GM19397 (cell line): ENCODE measurements at regions not wholly inside any gene's neighbourhood (a gene's known extent, or its start where the extent isn't known, plus 50 kb on each side); places are given as distances from the start of the nearest gene placed in this dataset.

Source experiments
- ATAC-seq: cut with Tn5 transposase; IDR thresholded peaks from one replicate; pipeline ENCODE4 v1.9.1; 2021; ENCODE audit warnings: mild to moderate bottlenecking, moderate library complexity; ENCODE audit not compliant: unreplicated experiment

- no peak for ATAC-seq
Observed at GRCh38 chr11:115700981-115701875, 197.0 kb upstream of the CADM1 start.

DNA sequence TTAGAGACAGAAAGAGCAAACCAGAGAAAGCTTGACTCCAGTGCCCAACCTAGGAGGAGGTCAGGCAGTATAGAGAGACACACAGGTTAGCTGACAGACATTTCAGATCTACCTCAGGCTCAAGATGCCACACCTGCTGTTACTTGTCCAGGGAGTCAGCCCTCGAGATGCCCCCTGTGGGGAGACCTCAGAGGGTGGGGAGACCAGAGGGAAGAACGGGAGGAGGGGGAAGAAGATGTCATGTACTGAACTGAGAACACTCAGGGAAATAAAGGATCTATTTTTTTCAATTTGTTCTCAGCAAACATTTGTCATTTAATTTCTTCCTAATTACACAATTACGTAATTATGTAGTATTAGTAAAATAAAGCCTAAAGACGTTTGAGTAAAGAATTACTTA lies 196.3 kb upstream of the CADM1 start:
- no peak for ATAC-seq

- no peak for ATAC-seq
Observed at GRCh38 chr11:115699733-115700132, 195.5 kb upstream of the CADM1 start.

- no peak for ATAC-seq
Observed at GRCh38 chr11:115699326-115699725, 195.1 kb upstream of the CADM1 start.

DNA sequence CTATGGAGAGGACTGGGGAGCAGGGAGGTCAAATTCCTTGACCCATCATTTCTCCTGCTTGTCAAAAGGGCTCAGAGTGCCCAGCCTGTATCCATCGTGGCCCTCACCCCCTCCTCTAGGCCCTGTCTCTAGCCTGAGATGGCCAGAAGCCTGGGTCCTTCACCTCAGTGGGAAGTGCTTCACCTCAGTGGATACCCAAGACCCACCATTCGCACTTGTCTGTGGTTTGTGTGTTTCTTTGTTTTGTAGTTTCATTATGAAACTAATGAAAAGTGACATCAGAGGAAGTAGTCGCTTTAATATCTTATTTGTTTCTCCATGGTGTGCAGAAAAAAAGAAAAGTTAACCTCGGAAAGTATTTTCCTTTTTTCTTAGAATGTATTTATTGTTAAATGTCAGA lies 194.0 kb upstream of the CADM1 start:
- no peak for ATAC-seq

DNA sequence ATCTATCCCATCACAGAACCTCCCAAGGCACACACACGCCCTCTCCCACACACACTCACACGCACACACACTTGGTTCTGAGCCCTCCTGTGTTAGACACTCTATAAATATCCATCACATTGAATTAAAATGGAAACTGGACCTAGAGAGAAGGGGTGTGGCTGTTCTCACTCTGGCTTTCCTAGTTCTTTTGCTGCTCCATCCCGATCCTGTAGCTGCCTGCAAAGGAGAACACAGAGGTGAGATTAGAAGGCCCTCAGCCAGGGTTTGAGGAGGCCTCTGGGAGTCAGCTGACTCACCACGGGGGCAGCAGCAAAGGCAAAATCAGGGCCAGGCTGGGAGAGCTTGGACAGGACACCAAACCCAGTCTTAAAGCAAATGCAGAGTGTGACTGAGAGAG lies 192.3 kb upstream of the CADM1 start:
- ATAC-seq, result no peak

- no peak for ATAC-seq
Observed at GRCh38 chr11:115695677-115696364, 191.6 kb upstream of the CADM1 start.

DNA sequence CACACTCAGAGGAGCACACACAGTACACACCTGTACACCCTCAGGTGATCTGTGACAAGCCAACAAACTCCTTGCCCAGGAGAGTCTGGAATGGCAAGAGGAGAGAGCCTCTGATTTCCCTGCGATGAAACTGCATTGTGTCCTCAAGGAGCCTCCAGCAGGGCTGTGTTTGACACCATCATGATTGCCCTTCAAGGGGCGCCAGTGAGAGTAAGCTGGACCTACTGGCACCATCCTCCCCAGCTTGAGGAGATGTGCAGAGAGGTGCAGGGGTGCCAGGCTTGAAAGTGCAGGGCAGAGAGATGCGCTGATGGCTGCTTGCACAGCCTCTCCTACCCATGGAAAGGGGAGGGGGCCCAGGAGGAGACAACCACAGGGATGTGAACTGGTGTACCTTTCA lies 188.8 kb upstream of the CADM1 start:
- ATAC-seq, result no peak

DNA sequence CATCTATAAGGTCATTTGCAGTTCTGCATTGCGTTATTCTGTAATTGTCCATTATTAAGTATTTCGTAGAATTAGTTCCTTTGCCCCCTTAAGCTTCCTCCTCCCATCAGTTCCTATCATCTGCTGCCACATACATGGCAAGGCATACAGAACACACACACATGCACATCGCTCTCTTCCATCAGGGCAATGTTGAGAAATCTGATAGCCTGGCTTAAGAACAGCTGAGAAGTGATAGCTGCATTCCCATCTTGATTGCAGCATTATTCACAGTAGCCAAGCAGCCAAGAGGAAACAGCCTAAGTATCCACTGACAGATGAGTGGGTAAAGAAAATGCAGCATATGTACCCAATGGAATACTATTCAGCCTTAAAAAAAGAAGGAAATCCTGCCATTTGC lies 186.8 kb upstream of the CADM1 start:
- no peak for ATAC-seq

GRCh38 chr11:115687934-115688333 lies 183.7 kb upstream of the CADM1 start:
- ATAC-seq, result no peak

DNA sequence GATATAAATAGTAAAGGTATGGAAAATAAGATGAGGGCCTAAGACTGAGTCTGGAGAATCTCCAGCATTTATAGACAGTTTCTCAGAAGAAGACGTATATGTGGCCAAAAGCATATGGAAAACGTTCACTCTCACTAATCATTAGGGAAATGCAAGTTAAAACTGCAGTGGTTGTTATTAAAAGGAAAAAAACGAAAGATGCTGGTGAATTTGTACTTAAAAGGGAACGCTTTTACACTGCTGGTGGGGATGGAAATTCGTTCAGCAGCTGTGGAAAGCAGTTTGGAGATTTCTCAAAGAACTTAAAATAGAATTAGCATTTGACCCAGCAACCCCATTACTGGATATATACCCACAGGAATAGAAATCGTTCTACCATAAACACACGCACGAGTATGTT lies 180.5 kb upstream of the CADM1 start:
- no peak for ATAC-seq

DNA sequence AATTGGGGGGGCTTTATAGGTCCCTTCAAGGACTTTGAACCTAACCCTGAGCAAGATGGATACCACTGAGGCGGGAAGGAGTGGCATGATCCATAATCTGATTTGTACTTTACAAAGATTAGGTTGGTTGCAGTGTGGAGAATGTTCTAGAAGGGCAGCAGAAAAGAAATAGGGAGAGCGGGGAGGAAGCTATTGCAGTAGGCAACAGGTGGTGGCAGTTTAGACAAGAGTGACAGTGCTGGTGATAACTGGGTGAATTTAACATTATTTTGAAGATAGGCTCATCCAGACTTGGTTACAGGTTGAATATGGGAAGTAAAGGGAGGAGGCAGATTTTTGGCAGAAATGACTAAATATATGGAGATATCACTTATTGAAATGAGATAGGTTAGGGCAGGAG lies 179.9 kb upstream of the CADM1 start:
- no peak for ATAC-seq

DNA sequence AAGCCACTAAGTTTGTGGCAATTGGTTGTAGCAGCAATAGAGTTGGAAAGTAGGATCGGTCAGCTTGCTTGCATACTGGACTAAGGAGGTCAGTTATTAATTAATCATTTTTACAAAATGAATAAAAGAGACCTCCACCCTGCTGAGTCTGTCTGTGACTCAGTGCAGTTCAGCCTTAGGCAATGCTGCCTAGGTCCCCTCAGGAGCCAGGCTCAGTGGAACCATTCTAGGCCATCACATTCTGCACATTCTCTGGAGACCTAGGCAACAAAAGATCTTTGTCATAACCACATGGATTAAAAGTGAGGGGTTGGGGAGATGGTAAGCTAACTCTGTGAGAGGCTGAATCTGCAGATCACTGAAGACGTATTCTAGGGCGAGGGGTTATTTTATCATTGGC lies 178.7 kb upstream of the CADM1 start:
- no peak for ATAC-seq

DNA sequence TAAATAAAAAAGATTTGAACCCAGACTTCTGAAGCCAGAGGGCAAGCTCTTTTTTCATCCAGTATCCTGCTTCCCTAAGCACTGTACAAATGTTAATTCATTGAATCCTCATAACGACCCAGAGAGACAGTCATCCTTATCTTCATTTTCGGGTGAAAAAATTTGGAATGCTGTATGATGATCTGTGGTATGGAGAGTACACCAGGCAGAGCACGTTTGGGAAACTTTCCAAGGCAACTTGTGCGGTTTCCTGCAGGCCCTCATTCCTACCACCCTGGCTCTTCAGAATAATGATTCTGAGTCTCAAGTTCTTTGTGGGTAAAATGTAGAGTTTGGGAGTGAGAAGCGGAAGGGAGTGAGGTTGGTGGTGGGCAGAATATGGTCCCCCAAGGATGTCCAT lies 177.9 kb upstream of the CADM1 start:
- ATAC-seq, result no peak

- no peak for ATAC-seq
Observed at GRCh38 chr11:115679945-115680344, 175.7 kb upstream of the CADM1 start.

GRCh38 chr11:115678942-115679341 lies 174.7 kb upstream of the CADM1 start:
- ATAC-seq, result no peak

DNA sequence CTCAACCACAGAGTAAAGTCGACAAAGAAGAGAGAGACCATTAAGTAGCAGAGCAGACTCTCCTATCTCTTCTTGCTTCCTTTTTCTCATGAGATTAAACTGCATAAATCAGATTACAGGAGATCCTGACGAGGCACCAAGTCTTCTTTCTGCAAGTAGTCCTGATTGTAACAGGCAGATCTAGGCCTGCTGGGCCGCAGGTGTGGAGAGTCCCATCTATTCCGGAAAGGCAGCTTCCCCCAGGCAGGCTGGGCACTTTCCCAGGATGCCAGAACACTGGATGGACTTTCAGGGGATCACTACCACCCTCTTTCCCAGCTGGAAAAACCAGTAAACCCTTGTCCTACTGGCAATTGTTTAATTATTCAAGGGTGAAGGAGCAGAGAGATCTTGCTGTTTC lies 173.0 kb upstream of the CADM1 start:
- ATAC-seq, result no peak

- no peak for ATAC-seq
Observed at GRCh38 chr11:115676768-115677167, 172.6 kb upstream of the CADM1 start.

DNA sequence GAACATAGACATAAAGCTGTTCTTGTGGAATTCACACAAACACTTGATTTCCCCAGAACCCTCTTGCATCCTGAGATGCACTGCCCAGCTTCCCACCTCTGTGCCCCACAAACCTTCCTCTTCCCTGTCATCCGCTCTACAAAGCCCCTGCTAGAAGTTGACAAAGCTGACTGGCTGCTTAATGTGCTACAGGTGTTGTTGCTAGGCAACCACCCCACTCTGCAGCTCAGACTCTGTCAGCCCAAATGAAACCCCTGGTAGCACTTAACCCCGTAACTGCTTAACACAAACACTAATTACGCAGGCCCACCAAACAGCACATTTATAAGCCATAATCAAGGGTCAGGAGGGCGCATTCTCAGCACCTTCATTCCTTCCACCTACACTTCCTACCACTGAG lies 172.0 kb upstream of the CADM1 start:
- no peak for ATAC-seq

- no peak for ATAC-seq
Observed at GRCh38 chr11:115674937-115675544, 170.8 kb upstream of the CADM1 start.

DNA sequence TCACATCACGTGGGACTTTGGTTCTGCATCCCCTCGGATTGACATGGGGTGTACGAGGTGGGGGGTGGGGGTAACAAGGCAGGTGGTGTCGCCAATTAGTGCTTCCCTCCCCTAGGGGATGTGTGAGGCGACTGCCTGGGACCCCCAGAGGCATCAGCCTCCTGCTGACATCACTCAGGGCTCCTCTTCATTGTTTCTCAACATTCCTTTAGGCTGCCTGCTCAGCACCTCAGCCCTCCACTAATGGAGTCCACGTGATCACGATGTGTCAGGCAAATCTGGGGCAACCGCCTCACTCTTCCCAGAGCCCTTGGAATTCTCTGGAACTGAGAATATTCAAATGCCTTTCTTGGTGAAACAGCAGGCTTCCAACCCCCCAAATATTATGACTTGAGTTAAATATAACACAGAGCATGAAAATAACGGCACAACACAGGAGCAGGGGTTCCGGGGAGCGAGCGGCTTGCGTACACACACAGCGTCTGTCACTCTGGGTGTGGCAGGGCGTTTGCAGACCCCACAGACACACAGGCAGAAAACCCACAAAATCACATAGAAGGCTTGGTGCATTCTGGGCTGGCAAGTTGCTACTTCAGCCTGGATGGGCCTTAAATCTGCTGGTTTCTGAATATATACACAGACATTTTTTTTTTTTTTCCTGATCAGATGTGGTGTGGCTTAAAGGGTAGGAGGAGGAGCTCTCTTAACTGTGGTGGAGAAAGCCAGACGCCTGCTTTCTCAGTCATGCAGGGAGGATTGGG lies 170.1 kb upstream of the CADM1 start:
- no peak for ATAC-seq
